ENCODE measurements at regions not wholly inside any gene's neighbourhood (a gene's known extent, or its start where the extent isn't known, plus 50 kb on each side); places are given as distances from the start of the nearest gene placed in this dataset.

DNA sequence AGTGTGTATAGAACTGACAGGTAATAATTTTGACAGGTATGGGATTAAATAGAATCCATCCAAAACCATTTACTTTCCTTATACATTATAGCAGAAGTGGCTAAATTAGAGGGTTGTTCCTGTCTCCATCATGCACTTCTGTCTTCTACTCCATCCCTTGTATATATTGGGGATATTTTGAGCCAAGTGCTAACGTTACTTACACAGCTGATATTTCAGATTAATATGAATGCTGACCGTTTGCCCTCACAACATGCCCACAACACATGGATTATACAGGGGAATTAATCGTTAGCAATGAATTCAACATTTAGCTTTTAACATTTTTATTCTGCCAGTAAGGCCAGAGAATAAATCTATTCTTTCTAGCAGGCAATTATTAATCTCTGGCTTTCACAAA, 1125.0 kb upstream of the FAM98A start:
- TF ChIP-seq, protein P1, sequence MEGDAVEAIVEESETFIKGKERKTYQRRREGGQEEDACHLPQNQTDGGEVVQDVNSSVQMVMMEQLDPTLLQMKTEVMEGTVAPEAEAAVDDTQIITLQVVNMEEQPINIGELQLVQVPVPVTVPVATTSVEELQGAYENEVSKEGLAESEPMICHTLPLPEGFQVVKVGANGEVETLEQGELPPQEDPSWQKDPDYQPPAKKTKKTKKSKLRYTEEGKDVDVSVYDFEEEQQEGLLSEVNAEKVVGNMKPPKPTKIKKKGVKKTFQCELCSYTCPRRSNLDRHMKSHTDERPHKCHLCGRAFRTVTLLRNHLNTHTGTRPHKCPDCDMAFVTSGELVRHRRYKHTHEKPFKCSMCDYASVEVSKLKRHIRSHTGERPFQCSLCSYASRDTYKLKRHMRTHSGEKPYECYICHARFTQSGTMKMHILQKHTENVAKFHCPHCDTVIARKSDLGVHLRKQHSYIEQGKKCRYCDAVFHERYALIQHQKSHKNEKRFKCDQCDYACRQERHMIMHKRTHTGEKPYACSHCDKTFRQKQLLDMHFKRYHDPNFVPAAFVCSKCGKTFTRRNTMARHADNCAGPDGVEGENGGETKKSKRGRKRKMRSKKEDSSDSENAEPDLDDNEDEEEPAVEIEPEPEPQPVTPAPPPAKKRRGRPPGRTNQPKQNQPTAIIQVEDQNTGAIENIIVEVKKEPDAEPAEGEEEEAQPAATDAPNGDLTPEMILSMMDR (IDR thresholded peaks at IDR 0.05): no peak
- no peak for TF ChIP-seq POLR2A (IDR thresholded peaks at IDR 0.05)
